H9 (cell line): ENCODE measurements at regions not wholly inside any gene's neighbourhood (a gene's known extent, or its start where the extent isn't known, plus 50 kb on each side); places are given as distances from the start of the nearest gene placed in this dataset.

ENCODE experiments used
- DNase-seq: peaks from one replicate; pipeline ENCODE4 v3.0.0-alpha.2; 2017
- H2AFZ ChIP-seq: one replicate; pipeline ENCODE4 v1.6.1; 2013; ENCODE audit warnings: mild to moderate bottlenecking, low read length, control low read depth, moderate library complexity
- H2AK5ac ChIP-seq: 2 replicates; pipeline ENCODE4 v1.6.1; 2013; ENCODE audit warnings: low read length, control low read depth, mixed read lengths; ENCODE audit not compliant: insufficient read length
- H2BK120ac ChIP-seq: one replicate; pipeline ENCODE4 v1.6.1; 2013; ENCODE audit warnings: low read depth, mild to moderate bottlenecking, low read length, control low read depth, inconsistent platforms; ENCODE audit not compliant: poor library complexity, severe bottlenecking
- H2BK12ac ChIP-seq: 2 replicates; pipeline ENCODE4 v1.6.1; 2013; ENCODE audit warnings: low read length, control low read depth, mixed read lengths, low read depth; ENCODE audit not compliant: insufficient read length
- H2BK15ac ChIP-seq: 2 replicates; pipeline ENCODE4 v1.6.1; 2013; ENCODE audit warnings: low read depth, low read length, control low read depth
- H2BK20ac ChIP-seq: one replicate; pipeline ENCODE4 v1.6.1; 2013; ENCODE audit warnings: low read depth, mild to moderate bottlenecking, low read length, control low read depth, inconsistent platforms; ENCODE audit not compliant: poor library complexity, severe bottlenecking
- H2BK5ac ChIP-seq: 2 replicates; pipeline ENCODE4 v1.6.1; 2013; ENCODE audit warnings: low read length, control low read depth, mixed read lengths; ENCODE audit not compliant: insufficient read length
- H3K14ac ChIP-seq: 2 replicates; pipeline ENCODE4 v1.6.1; 2013; ENCODE audit warnings: low read length, control low read depth; ENCODE audit not compliant: insufficient read depth
- H3K18ac ChIP-seq: 2 replicates; pipeline ENCODE4 v1.6.1; 2013; ENCODE audit warnings: low read depth, mild to moderate bottlenecking, mixed read lengths, low read length, control low read depth; ENCODE audit not compliant: insufficient read length
- H3K23ac ChIP-seq: 2 replicates; pipeline ENCODE4 v1.6.1; 2013; ENCODE audit warnings: low read length, control low read depth, mixed read lengths, low read depth; ENCODE audit not compliant: insufficient read length
- H3K23me2 ChIP-seq: 2 replicates; pipeline ENCODE4 v1.6.1; 2013; ENCODE audit warnings: low read depth, mild to moderate bottlenecking, mixed read lengths, low read length, control low read depth; ENCODE audit not compliant: insufficient read length, poor library complexity, severe bottlenecking
- H3K27ac ChIP-seq: 2 replicates; pipeline ENCODE4 v1.5.1; 2013; ENCODE audit warnings: low read length, control low read depth, mixed read lengths, low read depth; ENCODE audit not compliant: insufficient read length
- H3K27me3 ChIP-seq: 2 replicates; pipeline ENCODE4 v1.6.1; 2013; ENCODE audit warnings: low read length, control low read depth, inconsistent platforms; ENCODE audit not compliant: insufficient read depth
- H3K4ac ChIP-seq: 2 replicates; pipeline ENCODE4 v1.6.1; 2013; ENCODE audit warnings: low read depth, mild to moderate bottlenecking, control low read depth, inconsistent platforms, low read length, moderate library complexity
- H3K4me1 ChIP-seq: 2 replicates; pipeline ENCODE4 v1.6.1; 2013; ENCODE audit warnings: low read length, control low read depth, inconsistent platforms; ENCODE audit not compliant: insufficient read depth
- H3K4me2 ChIP-seq: 2 replicates; pipeline ENCODE4 v1.6.1; 2013; ENCODE audit warnings: low read length, control low read depth, mixed read lengths; ENCODE audit not compliant: insufficient read length, insufficient read depth
- H3K56ac ChIP-seq: 2 replicates; pipeline ENCODE4 v1.6.1; 2013; ENCODE audit warnings: low read depth, mild to moderate bottlenecking, mixed read lengths, low read length, control low read depth; ENCODE audit not compliant: insufficient read length
- H3K79me1 ChIP-seq: 2 replicates; pipeline ENCODE4 v1.6.1; 2013; ENCODE audit warnings: low read depth, mild to moderate bottlenecking, moderate library complexity, low read length, control low read depth, inconsistent platforms; ENCODE audit not compliant: insufficient read depth, poor library complexity, severe bottlenecking
- H3K79me2 ChIP-seq: 2 replicates; pipeline ENCODE4 v1.6.1; 2013; ENCODE audit warnings: low read length, control low read depth, inconsistent platforms; ENCODE audit not compliant: insufficient read depth
- H3K9ac ChIP-seq: 2 replicates; pipeline ENCODE4 v1.6.1; 2013; ENCODE audit warnings: low read length, control low read depth, mixed read lengths; ENCODE audit not compliant: insufficient read length; ENCODE audit errors: extremely low read depth
- H3K9me3 ChIP-seq: one replicate; pipeline ENCODE4 v1.6.1; 2013; ENCODE audit warnings: low read depth, low read length, inconsistent platforms; ENCODE audit not compliant: control insufficient read depth
- H3T11ph ChIP-seq: one replicate; pipeline ENCODE4 v1.6.1; 2013; ENCODE audit warnings: mild to moderate bottlenecking, low read length, control low read depth, inconsistent platforms
- H4K20me1 ChIP-seq: one replicate; pipeline ENCODE4 v1.6.1; 2013; ENCODE audit not compliant: control insufficient read depth, insufficient read length, insufficient read depth
- H4K5ac ChIP-seq: 2 replicates; pipeline ENCODE4 v1.6.1; 2013; ENCODE audit warnings: low read depth, mild to moderate bottlenecking, mixed read lengths, low read length, control low read depth; ENCODE audit not compliant: insufficient read length
- H4K8ac ChIP-seq: replicated peaks from 2 replicates; pipeline ENCODE4 v1.6.1; 2013; ENCODE audit warnings: low read length, control low read depth, mixed read lengths, low read depth; ENCODE audit not compliant: insufficient read length
- H4K91ac ChIP-seq: 2 replicates; pipeline ENCODE4 v1.6.1; 2013; ENCODE audit warnings: low read depth, mild to moderate bottlenecking, moderate library complexity, mixed read lengths, low read length, control low read depth; ENCODE audit not compliant: insufficient read length
- H3K27ac Mint-ChIP-seq, 3 experiments: 2 replicates in 2 of 3; 3 replicates in 1 of 3; pipeline ENCODE4 v1.8.0; 2020 to 2021; ENCODE audit warnings: mixed read lengths in 3 of 3, mild to moderate bottlenecking in 1 of 3, moderate library complexity in 1 of 3
- H3K27me3 Mint-ChIP-seq: 2 replicates; pipeline ENCODE4 v1.8.0; 2021; ENCODE audit warnings: low read depth, mild to moderate bottlenecking, moderate library complexity, mixed read lengths
- H3K36me3 Mint-ChIP-seq, 3 experiments: 2 replicates in 2 of 3; 3 replicates in 1 of 3; pipeline ENCODE4 v1.8.0; 2020 to 2021; ENCODE audit warnings: low read depth in 3 of 3, mixed read lengths in 3 of 3; ENCODE audit not compliant: insufficient read depth in 1 of 3
- H3K4me1 Mint-ChIP-seq, 2 experiments: 2 replicates each; pipeline ENCODE4 v1.8.0; 2020; ENCODE audit warnings: mixed read lengths in 2 of 2
- H3K4me3 Mint-ChIP-seq, 2 experiments: 2 replicates in 1 of 2; 3 replicates in 1 of 2; pipeline ENCODE4 v1.8.0; 2020 to 2021; ENCODE audit warnings: mild to moderate bottlenecking in 2 of 2, mixed read lengths in 2 of 2, moderate library complexity in 1 of 2
- H3K9me3 Mint-ChIP-seq, 2 experiments: 2 replicates in 1 of 2; 3 replicates in 1 of 2; pipeline ENCODE4 v1.8.0; 2020; ENCODE audit warnings: mild to moderate bottlenecking in 2 of 2, mixed read lengths in 2 of 2, moderate library complexity in 1 of 2
- CTCF ChIP-seq: fragments of 200-600 bp; sonication (generic); conservative IDR thresholded peaks from 3 replicates; pipeline ENCODE4 v1.8.0; 2021; ENCODE audit warnings: antibody characterized with exemption, mild to moderate bottlenecking
- WGBS: extraction: QIAGEN DNeasy Blood & Tissue Kit; methylation state at CpG from one replicate; pipeline ENCODE4 v1.1.7; 2013; ENCODE audit warnings: missing lambda C conversion rate, low lambda C conversion rate, mixed read lengths; ENCODE audit not compliant: insufficient read length; ENCODE audit errors: extremely low coverage; 5-methylcytosine and 5-hydroxymethylcytosine counted together

- Histone ChIP-seq H3T11ph (no peak overlapping the region), H3K4me2 (no peak overlapping the region), H3K9me3 (no peaks in the 10 kb centered on the region), H2BK120ac (no peak overlapping the region), H2BK12ac (no peak overlapping the region), H3K18ac (no peak overlapping the region), H4K5ac (no peak overlapping the region), H3K27me3 (no peaks in the 10 kb centered on the region), H3K23ac (no peak overlapping the region), H3K79me1 (no peaks in the 10 kb centered on the region), H4K8ac (no peak overlapping the region), H4K91ac (no peak overlapping the region), H2BK5ac (no peak overlapping the region), H2BK15ac (no peak overlapping the region), H3K56ac (no peak overlapping the region), H3K9ac (no peak overlapping the region), H2AFZ (no peak overlapping the region), H3K27ac (no peak overlapping the region), H3K14ac (no peak overlapping the region), H3K4ac (no peak overlapping the region), H4K20me1 (no peaks in the 10 kb centered on the region), H3K79me2 (no peaks in the 10 kb centered on the region), H2AK5ac (no peak overlapping the region), H3K4me1 (peaks cover 2% of the 10 kb centered on the region; the same call in 1 of the 2 replicates), H2BK20ac (no peak overlapping the region), H3K23me2 (no peaks in the 10 kb centered on the region)
- H3K27me3 Mint-ChIP-seq, result no peaks in the 10 kb centered on the region
- no peaks in the 10 kb centered on the region for H3K36me3 Mint-ChIP-seq
- peak overlapping the region in 1 of 3 experiments; percentile 18; a peak in 1 of 7 replicates for H3K27ac Mint-ChIP-seq
- no peak for DNase-seq
- TF ChIP-seq CTCF, result no peak
- no CpG with 5 or more reads among the region's 8 CpGs for WGBS
- H3K4me1 Mint-ChIP-seq, result peaks cover 6 to 7% of the 10 kb centered on the region in 2 experiments
- no peaks in the 10 kb centered on the region for H3K9me3 Mint-ChIP-seq
- no peak overlapping the region for H3K4me3 Mint-ChIP-seq
Measured at GRCh38 chr19:31733591-31733990, 384.4 kb upstream of the TSHZ3 start.
